ENCODE measurements at regions not wholly inside any gene's neighbourhood (a gene's known extent, or its start where the extent isn't known, plus 50 kb on each side); places are given as distances from the start of the nearest gene placed in this dataset.

DNA sequence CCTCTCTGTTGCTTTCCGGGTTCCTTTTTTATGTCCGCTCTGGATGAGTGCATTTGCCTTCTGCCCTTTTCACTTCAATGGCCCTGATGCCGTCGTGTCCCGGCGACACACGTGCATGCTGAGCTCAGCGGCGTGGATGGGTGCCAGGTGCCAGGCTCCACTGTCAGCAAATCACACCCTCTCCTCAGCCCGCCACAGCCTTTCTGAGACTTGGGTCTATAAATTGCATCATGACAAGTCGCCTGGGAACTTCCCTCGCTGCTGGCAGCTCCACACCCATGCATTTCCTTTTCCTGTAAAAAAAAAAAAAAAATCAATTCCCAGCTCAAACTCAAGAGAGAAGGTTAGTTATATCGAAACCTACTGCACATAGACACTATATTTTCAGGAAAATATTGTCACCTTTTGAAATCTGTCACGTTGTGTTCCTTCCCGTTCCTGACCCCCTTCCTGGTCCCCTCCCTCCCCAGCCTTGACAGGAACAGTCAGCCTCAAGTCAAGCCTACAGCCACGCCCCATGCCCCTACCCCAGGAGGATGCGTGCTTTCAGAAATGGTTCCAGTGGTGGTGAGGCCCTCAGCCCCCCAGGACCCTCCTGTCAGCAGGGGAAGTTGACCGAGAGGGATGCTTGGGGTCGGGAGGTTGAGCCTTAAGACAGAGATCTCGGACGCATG lies 110.3 kb upstream of the PTCH1 start:
- no peak for TF ChIP-seq CTCF (IDR thresholded peaks at IDR 0.05)

DNA sequence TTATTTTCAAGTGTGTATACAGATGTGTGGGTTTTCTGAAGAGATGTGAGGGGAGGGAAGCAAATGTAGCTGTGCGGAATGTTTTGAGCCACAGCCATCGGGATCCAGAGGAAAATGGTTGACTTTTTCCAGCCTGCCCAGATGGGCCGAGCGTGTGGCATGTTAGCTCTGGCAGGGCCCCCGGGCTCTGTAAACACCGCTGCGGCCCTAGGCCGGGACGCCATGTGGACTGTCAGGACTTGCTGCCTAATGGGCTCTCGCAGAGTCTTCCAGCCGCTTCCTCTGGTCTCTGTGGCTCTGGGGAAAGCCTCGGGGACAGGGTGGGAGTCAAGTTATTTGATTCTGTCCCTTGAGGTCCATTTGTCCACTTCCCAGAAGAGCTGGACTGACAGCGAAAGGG lies 109.6 kb upstream of the PTCH1 start:
- TF ChIP-seq CTCF (IDR thresholded peaks at IDR 0.05), result no peak

DNA sequence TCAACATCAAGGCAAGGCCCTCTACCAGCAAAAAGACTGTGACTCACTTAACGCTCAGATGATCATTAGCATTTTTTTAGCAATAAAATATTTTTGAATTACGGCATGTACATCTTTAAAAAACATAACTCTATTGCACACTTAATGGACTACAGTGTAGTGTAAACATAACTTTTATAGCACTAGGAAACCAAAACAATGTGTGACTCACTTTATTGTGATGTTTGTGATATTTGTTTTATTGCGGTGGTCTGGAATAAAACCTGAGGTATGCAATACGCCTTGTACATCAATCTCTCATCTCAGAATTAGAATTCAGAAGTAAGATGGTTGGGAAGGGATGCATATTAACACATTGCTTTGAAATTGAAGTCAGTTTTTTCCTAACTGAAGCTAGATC lies 106.9 kb upstream of the PTCH1 start:
- no peak for TF ChIP-seq CTCF (IDR thresholded peaks at IDR 0.05)

DNA sequence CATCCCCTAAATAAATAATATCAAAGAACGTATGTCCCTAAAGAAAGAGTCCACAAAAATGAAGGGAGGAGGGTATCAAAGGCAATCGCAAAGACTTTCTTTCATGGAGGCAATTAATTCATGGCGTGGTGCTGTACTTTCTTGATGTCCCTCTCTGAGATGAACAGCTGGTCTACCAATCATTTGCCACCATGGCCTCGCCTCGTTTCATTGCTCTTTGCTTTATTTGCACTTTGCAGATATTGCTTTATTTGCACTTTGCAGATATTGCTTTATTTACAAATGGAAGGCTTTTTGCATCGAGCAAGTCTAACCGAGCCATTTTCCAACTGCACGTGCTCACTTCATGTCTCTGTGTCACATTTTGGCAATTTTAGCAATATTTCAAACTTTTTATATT lies 104.0 kb upstream of the PTCH1 start:
- no peak for TF ChIP-seq CTCF (IDR thresholded peaks at IDR 0.05)

DNA sequence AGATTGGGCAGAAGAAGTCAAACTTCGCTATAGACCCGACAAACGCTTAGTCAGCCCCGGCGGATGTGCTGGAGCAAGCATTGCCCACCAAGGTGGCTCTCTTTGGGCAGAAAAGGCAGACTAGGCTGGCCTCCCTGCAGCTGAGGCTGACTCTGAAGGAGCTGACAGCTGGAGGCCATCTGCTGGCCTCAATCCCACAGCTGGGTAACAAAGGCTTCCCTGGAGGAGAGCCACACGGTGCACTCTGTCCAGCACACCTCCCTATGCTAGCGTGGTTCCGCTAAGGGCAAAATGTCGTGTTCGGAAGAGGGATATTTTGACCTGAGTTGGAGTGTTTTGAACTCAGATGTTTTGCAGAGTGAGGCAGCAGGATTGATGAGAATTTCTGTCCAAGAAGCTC lies 103.5 kb upstream of the PTCH1 start:
- TF ChIP-seq CTCF (IDR thresholded peaks at IDR 0.05), result no peak

DNA sequence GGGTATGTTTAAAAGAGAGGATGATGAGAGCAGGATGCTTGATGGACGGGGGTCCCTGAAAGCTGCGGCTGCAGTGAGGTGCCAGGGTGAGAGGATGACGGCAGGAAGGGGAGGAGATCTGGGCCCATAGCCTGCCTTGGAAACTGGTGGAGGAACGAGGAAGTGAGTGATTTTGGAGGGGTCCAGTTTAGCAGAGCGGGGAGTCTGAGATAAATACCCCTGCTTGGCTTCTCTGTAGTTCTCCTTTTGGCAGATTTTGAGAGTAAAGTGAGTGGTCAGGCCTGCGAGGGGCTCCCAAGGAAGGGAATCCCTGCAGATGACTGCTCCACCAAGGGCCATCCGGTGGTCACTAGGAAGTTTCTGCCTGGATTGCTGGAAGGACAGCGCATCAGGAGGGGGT lies 98.5 kb upstream of the PTCH1 start:
- TF ChIP-seq CTCF (IDR thresholded peaks at IDR 0.05), result no peak

GRCh38 chr9:95613670-95614069 lies 96.9 kb upstream of the PTCH1 start:
- TF ChIP-seq CTCF (IDR thresholded peaks at IDR 0.05), result no peak

GRCh38 chr9:95611354-95611753 lies 94.6 kb upstream of the PTCH1 start:
- TF ChIP-seq CTCF (IDR thresholded peaks at IDR 0.05), result no peak
